NB4 (cell line): ENCODE measurements at regions not wholly inside any gene's neighbourhood (a gene's known extent, or its start where the extent isn't known, plus 50 kb on each side); places are given as distances from the start of the nearest gene placed in this dataset.

Source experiments
- MYC ChIP-seq: IDR thresholded peaks from 2 replicates; pipeline ENCODE4 v1.6.1; 2011; ENCODE audit warnings: low read depth, low read length
- POLR2A ChIP-seq: IDR thresholded peaks from 2 replicates; pipeline ENCODE4 v1.6.1; 2011; ENCODE audit warnings: mild to moderate bottlenecking; ENCODE audit not compliant: insufficient read length; ENCODE audit errors: extremely low read depth
- TF ChIP-seq, protein P1 (sequence below): IDR thresholded peaks from one replicate; pipeline ENCODE4 v1.5.1; 2012; ENCODE audit warnings: low read depth, low read length
- TF ChIP-seq, protein P2 (sequence below): IDR thresholded peaks from 2 replicates; pipeline ENCODE4 v1.6.1; 2011; ENCODE audit warnings: low read depth, low read length

DNA sequence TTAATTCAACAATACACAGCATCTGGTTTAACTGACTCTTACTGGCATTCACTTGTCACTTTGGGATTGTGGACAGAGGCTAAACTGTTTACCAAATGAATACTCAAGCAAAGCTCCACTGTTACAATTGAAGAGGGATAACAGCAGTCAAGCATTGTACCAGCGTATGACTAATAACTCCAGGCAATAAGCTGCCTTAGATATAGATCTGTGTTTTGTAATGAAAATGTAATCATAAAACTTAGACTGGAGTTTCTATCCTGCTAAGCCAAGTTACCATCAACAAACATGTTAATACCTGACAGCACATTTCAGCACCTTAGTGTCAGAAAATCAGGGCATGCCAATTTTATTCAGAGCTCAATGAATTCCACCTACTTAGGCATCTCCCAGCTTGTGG lies 889.5 kb downstream of the EPHA4 start:
- TF ChIP-seq, protein P1, sequence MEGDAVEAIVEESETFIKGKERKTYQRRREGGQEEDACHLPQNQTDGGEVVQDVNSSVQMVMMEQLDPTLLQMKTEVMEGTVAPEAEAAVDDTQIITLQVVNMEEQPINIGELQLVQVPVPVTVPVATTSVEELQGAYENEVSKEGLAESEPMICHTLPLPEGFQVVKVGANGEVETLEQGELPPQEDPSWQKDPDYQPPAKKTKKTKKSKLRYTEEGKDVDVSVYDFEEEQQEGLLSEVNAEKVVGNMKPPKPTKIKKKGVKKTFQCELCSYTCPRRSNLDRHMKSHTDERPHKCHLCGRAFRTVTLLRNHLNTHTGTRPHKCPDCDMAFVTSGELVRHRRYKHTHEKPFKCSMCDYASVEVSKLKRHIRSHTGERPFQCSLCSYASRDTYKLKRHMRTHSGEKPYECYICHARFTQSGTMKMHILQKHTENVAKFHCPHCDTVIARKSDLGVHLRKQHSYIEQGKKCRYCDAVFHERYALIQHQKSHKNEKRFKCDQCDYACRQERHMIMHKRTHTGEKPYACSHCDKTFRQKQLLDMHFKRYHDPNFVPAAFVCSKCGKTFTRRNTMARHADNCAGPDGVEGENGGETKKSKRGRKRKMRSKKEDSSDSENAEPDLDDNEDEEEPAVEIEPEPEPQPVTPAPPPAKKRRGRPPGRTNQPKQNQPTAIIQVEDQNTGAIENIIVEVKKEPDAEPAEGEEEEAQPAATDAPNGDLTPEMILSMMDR = no peak
- TF ChIP-seq POLR2A = no peak
- no peak for TF ChIP-seq MYC
- TF ChIP-seq, protein P2, sequence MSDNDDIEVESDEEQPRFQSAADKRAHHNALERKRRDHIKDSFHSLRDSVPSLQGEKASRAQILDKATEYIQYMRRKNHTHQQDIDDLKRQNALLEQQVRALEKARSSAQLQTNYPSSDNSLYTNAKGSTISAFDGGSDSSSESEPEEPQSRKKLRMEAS = no peak
